GM21529 (cell line): ENCODE measurements at regions not wholly inside any gene's neighbourhood (a gene's known extent, or its start where the extent isn't known, plus 50 kb on each side); places are given as distances from the start of the nearest gene placed in this dataset.

Source experiments
- ATAC-seq: cut with Tn5 transposase; IDR thresholded peaks from one replicate; pipeline ENCODE4 v1.9.1; 2021; ENCODE audit not compliant: unreplicated experiment

DNA sequence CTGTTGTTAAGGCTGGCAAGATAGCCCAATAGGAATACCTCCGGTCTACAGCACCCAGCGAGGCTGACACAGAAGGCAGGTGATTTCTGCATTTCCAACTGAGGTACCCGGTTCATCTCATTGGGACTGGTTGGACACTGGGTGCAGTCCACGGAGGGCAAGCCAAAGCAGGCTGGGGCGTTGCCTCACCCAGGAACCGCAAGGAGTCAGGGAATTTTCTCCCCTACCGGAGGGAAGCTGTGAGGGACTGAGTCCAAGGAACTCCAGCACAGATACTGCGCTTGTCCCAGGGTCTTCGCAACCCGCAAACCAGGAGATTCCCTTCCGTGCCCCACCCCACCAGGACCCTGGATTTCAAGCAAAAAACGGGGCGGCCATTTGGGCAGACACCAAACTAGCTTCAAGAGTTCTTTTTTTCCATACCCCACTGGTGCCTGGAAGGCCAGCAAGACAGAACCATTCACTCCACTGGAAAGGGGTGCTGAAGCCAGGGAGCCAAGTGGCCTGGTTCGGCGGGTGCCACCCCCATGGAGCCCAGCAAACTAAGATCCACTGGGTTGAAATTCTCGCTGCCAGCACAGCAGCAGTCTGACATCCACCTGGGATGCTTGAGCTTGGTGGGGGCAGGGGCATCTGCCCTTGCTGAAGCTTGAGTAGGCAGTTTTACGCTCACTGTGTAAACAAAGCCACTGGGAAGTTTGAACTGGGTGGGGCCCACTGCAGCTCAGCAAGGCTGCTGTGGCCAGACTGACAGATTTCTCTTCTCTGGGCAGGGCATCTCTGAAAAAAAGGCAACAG lies 647.2 kb downstream of the BNC2 start:
- no peak for ATAC-seq

DNA sequence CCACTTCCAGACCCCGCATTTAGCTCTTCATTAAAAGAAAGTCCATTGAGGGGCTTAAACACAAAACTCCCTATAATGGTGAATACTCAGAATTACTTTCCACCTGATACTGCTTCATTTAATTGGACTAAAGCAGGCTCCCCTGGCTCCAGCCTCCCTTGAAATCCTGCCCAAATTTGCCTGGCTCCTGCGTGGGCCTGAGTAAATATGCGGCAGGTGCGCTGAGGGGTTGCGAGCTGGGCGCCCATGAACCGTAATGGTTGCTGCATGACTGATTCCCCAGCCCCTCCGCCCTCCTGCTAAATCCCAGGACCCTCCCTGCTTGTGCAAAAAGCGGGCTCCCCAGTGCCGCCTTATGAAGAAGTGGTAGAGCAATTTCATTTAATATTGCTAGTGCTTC lies 639.7 kb downstream of the BNC2 start:
- no peak for ATAC-seq

DNA sequence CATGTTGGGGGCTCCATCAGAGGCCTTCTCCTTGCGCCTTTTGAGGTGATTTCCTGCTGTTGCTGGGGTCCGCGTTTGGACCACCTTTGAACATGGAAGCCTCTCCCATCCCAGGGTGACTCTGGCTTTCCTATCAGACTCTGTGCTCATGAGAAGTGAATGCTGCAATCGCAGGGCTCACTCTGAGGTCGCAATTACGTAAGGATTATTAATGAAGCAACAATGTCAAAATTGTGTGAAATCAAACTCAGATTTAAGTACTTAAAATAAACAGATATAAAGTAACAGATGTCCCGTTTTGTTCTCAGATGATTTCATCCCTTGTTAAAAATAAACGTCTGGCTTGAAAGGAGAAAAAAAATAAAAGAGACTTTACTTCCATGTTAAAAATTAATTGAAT lies 634.2 kb downstream of the BNC2 start:
- ATAC-seq = no peak

DNA sequence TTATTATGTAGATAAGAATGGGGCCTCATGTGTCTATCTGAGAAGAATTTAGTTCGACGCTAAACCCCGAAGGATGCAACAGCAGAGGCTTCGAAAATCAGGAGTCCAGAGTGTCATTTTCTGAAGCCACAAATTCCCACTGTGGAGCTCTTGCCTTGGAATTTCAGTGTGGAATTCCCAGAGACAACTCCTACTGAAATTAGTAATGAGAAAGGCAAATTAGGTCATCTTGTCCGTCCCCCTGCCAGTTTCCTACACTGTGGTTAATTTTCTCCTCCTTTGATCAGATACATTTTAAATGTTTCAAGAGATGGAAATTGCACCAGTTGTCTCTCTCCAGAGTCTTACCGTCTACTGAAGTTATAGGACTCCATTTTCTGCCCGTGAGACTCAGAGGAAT lies 633.6 kb downstream of the BNC2 start:
- ATAC-seq = no peak

DNA sequence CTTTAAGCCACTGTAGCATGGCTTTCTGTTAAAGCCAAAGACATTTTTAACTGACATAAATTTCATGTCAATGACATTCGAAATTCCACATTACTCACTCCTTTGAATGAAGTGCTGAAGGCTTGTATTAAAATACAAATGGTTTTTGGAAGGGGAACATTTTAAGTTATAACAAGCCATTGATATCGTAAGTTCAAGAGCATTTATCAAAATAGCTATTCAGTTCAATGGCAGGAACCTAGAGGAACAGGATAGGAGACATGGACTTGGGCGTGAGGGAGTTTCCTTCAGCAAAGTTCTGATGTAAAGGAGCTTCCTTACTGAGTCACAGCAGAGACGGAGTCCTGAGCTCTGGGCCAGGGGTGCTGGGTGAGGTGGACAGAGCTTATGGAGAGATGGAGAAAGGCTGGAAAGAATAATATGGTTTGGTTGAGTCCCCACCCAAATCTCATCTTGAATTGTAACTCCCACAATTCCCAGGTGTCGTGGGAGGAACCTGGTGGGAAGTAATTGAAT lies 631.8 kb downstream of the BNC2 start:
- ATAC-seq = no peak

DNA sequence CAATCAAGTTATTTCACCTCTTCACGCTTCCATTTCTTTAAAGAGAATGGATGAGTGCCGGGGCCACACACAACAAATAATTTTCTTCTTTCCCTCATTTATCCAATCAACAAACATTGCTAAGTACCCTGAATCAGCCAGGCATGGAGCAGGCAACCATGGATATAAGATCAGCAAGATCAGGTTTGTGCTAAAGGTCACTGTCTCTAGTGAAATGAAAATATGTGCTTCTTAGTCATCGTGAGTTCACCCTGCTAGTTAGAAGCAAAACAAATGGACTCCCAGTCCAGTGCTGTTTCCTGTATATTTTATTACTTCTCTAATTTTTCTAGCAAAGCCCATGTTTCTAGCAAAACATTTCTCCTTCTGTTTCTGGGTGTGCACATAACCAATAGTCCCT lies 629.2 kb downstream of the BNC2 start:
- ATAC-seq = no peak

DNA sequence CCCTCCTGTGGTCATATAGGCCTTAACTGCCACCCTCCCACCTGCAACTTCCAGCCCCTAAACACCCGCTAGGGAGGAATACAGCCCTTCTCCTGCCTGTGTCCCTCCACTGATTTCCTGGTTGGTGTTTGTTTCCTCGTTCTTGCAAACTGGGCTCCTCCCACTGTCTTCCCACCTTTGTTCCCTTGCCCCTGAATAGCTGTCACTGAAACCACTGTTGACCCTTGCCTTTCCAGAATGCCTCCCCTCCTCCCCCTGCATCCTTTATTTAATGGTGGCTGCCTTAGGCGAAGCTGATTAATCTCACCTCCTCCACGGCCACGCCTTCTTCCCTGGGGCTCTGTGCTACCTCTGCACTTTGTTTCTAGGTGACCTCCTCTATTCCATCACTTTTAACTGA lies 626.7 kb downstream of the BNC2 start:
- ATAC-seq = no peak

DNA sequence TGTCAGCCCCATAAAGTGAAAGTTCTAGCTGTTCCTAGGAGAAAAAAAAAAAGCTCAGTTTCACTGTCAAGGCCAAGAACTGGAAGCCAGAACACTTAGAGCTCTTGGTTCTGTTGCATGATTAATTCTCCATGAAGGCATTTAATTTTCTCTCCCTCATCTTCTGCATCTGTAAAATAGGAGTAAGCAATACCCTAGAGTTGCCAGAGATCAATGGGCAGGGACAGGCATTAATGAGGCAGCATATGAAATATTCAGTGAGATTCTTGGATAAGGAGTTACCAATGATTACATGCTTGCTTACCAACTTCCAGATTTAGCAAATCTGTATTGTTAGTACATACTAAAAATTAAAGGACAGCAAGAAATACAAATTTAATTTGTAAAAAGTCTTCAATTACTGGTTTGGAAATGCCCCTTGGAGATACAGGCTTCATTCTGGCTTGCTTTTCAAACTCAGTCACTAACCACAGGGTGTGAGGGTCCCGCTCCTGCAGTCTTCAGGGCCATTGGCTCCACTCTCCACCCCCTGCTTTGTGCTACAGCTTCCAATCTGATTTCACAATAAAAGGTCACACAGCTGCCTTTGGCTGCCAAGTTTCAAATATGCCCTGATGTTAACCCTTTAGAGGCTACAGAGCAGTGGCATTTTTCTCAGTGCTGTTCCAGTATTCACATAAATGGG lies 624.6 kb downstream of the BNC2 start:
- no peak for ATAC-seq

DNA sequence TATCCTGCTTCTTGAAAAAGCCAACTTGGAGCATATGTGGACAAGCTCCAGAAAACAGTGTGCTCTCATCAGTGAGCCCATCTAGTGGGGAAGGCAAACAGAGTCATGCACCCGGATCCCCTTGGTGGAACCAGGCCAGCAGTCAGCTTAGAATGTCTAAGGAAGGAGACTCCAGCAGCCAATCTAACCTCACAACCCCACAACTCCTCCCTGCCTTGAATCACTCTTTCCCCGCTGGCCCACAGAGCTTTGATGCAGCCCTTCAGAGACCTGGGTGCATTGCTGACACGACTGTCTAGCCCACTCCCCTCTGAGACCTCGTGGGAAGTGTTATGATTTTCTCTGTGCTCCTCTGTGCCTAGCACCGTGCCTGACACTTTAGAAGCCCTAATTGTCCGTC lies 623.7 kb downstream of the BNC2 start:
- ATAC-seq = no peak

DNA sequence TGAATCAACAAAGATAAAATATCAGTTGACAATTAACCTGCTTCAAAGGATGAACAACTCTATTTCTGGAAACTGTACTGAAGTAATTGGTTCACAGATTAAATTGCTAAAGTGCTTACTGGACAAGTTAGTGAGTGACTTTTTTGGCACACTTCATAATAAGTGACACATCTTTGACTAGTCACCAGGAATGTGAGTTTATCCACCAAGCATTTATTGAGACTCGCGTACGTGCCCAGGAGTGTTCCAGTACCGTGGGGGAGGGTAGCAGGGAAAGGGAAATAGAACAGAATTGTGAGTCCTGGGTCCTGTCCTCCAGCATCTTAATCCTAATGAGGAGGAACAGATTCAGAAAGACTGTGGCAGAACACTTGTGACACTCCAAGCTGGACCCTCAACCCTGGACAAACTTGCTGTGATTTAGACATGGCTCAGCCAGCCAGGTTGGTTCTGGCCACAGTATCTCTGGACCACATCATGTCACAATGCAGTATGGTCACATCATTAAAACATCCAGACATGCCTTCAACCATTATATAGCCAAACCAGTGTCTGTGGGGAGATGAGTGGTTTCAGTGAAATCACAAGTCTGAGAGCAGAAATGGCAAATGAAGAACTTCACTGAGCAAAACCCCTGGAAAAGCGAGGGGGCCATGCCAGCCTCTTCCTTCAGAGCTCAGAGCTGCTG lies 623.1 kb downstream of the BNC2 start:
- ATAC-seq = no peak

DNA sequence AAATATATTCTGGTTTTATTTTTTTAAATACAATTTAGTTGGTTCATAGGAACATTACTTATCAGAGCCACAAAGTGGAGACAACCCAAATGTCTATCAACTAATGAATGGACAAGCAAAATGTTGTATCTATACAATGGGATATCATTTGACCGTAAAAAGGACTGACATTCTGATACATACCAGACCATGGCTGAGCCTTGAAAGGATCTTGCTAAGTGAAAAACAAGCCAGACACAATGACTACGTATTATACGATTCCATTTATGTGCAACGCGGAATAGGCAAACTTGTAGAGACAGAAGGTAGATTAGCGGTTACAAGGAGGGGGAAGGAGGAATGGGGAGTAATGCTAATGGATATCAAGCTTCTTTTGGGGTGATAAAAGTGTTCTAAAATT lies 621.6 kb downstream of the BNC2 start:
- no peak for ATAC-seq

DNA sequence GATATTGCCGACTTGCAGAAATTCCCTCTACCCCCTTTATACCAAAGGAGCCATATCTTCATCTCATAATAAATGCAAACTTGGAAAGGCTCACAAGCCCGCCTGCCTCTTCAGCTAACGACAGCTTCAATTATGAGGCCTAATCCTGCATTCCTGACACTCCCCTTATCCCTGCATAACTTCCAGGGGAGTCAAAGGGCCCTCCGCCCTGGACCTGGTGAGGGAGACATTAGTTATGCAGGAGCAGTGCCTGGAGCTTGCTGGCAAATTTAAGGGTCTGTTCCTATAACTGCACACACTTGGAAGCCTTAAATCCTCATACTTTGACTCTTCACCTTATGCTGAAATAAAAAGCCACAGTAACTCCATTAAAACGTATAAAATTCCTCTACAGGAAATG lies 617.9 kb downstream of the BNC2 start:
- ATAC-seq = no peak

DNA sequence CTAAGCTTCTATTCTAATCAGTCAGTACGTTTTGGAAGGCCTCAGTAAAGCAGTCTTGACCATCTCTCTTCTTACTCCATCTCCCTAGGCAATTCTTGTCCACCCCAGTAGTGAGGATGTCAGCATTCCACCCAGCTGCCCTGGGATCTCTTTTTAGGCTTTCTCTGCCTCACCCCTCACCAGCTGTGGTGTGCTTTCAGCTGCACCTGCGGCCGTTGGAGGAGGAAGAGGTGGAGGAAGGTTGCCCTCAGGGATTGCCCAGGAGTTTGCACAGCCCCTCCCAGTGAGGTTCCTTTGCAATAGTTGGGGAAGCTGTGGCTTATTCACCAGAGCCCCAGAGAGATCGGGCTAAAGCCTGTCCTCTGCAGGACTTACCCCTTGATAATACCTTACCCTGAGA lies 615.8 kb downstream of the BNC2 start:
- no peak for ATAC-seq

DNA sequence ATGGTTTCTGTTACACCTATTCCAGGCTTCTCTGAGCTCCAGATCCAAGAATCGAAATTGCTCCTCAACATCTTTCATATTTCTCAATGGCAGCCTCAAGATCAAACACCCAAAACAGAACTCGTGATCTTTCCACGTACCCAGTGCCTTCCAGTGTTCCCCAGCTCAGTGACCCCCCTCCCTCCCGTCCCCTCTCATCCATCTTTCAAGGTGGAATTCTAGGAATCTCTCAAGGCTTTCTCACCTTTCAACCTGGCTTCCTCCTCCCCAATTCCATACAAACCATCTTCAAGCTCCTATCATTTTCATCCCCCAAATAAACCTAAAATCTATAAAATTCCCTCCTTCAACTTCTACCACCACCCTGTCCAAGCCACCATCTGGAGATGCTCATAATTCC lies 615.3 kb downstream of the BNC2 start:
- no peak for ATAC-seq

DNA sequence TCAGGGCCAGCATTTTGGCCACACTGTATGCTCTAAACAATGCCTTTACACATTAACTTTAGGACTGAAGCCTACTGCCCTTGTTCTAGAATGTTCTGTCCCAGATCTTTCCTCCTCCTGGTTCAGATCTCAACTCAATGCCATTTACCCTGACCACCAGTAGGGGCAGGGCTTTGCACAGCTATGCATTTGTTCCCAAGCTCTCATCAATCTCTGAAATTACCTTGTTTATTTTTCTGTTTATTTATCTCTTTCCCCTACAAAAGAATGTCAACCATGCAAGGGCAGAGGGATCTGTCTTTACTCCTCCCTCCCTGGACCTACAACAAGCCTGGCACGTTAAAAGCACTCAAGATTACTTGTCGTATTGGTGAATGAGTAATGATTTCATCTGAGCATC lies 612.9 kb downstream of the BNC2 start:
- ATAC-seq = no peak

DNA sequence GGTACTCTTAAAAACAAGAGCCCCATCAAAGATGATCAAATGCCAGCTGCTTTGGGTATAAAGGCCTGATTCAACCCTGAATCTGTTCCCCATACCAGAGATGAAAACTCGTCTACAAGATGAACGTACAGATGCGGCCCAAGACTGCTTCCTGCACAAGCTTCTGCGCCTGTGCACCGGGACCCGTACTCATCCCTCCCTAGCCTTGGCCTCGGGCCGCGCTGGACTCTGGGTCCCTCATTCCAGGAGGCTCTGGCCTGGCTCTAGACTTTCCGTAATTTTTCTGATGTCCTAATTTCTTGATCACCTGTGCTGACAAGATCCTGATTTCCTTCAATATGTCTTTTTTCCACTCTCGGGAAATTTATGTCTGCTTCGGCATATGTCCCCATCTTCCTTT lies 612.3 kb downstream of the BNC2 start:
- ATAC-seq = no peak

DNA sequence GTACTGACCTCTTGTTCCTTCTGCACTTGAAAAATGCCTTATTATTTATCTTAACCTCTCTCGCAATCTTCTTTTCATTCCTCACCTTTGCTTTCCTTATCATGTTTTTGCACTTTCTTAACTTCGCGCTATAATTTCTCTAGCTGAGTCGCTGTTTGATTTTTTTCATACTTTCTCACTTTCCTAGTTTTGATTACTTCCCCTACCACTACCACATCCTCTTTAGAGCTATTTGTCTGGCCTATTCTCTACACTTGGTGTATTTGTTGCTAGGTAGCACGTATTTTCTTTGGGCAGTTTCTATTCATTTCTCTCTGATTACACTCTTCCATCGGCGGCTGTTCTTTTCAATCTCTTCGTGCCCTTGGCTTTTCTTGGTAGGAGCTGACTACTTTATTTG lies 611.8 kb downstream of the BNC2 start:
- ATAC-seq = no peak

DNA sequence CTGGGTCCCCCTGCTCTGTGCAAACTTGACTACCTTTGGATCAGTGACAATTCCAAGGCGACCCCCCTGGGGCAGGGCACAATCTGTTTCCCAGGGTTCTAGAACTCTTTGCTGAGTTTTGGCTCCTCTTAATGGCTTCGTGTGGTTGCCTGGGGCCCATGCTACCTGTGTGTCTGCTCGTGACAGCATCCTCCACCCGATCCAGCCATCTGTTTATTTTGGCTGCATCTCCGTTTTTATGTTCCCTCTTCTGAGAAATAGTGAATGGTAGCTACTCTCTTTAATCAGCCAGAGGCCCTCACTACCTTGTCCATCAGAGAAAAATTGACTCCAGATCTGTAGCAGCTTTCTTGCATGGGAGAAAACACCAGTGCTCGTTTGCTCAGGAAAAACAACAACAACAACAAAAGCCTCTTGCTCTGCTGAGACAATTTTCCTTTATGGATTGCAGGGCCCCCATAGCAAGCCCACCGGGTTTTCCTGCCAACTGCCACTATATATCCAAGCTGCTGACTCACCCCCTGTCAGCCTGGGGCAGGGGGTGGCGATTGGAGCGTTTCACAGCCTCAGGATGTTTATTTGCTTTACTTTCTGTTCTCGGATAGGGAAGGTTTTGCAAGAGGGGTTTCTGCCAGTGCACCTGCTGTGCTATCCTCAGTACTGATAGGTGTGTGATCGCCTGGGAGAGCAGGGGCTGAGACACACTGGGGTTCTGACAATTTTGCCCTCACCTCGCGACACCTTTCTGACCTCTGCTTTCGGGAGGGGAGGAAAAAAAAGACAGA lies 607.8 kb downstream of the BNC2 start:
- no peak for ATAC-seq

DNA sequence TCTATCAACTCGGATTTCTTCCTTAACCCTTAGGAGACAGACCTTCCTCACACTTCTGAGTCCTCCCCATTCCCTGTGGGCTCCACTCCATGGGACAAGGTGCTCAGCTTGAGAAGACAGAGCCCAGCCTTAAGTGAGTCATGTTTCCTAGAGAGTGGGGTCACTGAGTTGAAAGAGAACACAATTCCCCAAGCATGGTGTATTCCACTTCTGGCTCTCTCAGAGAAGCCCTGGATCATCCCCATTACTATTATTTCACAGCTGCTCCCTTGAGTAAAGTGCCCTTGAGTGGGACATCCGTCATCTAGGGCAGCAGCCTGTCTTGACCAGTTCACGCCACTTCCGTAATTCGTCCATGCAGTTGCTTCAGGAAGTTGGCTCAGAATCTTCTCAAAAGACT lies 604.8 kb downstream of the BNC2 start:
- no peak for ATAC-seq

DNA sequence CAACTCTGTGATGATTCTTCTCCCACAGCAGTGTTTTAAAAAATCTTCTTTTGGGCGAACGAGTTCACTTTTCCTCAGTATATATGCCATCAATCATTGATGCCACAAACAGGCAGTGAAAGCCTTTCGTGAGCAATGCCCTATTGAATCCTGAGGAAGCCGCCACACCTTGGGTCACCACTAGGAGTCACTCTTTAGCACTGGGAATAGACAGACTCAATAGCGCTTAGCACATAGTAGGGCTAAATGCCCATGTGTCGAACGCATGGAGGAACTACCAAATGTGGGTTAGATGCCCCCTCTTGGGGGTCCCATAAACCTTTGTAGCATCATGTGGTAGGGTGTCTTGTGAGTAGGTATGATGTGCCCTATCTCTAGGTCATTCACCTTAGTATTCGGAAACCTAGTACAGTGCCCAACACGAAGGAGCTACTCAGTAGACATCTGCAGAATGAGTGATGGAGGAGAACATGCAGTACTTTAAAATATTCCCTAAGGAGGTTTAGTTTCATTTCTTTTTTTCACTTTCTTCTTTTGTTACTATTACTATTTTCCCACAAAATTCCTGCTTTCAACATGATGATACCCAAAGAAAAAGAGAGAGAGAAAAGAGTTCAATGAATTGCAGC lies 603.7 kb downstream of the BNC2 start:
- no peak for ATAC-seq
